SU-DHL-6 (cell line): ENCODE measurements at regions not wholly inside any gene's neighbourhood (a gene's known extent, or its start where the extent isn't known, plus 50 kb on each side); places are given as distances from the start of the nearest gene placed in this dataset.
"Not testable (repeated sequence)": the region's sequence is repeated elsewhere in the genome, so short reads cannot be mapped to it uniquely, and the experiment has no call there.

Experiments
- H2AFZ ChIP-seq: fragments of 200-600 bp; sonication (generic); 2 replicates; pipeline ENCODE4 v1.6.1; 2014; ENCODE audit warnings: low read depth, mild to moderate bottlenecking, moderate library complexity, mixed read lengths, antibody characterized with exemption, low read length; ENCODE audit not compliant: severe bottlenecking
- H3F3A ChIP-seq: fragments of 200-600 bp; shearing (Covaris generic); 2 replicates; pipeline ENCODE4 v1.6.0; 2016; ENCODE audit warnings: antibody characterized with exemption, mild to moderate bottlenecking; ENCODE audit not compliant: insufficient read depth
- H3K27ac ChIP-seq: fragments of 200-600 bp; sonication (generic); 2 replicates; pipeline ENCODE4 v1.5.1; 2016; ENCODE audit warnings: low read depth, mild to moderate bottlenecking, low read length, moderate library complexity, mixed read lengths
- H3K27me3 ChIP-seq: fragments of 200-600 bp; sonication (generic), shearing (Covaris generic); 2 replicates; pipeline ENCODE4 v1.6.0; 2014; ENCODE audit warnings: mild to moderate bottlenecking, low read length
- H3K36me3 ChIP-seq: fragments of 200-600 bp; sonication (generic); 2 replicates; pipeline ENCODE4 v1.6.1; 2014; ENCODE audit warnings: mild to moderate bottlenecking, low read length, mixed read lengths
- H3K4me2 ChIP-seq: fragments of 300-600, 200-600 bp; shearing (Covaris generic), sonication (generic); 2 replicates; pipeline ENCODE4 v1.6.0; 2014; ENCODE audit warnings: low read length, low read depth, mild to moderate bottlenecking; ENCODE audit not compliant: poor library complexity, severe bottlenecking
- H3K4me3 ChIP-seq: fragments of 200-600 bp; sonication (generic); 2 replicates; pipeline ENCODE4 v1.5.1; 2014; ENCODE audit warnings: antibody characterized with exemption, low read length, mild to moderate bottlenecking, mixed read lengths; ENCODE audit not compliant: insufficient read depth, poor library complexity, severe bottlenecking
- H3K79me2 ChIP-seq: fragments of 200-600 bp; sonication (generic); 2 replicates; pipeline ENCODE4 v1.6.1; 2014; ENCODE audit warnings: mild to moderate bottlenecking, low read length, moderate library complexity; ENCODE audit not compliant: insufficient read depth
- H3K9ac ChIP-seq: fragments of 200-600 bp; sonication (generic); 2 replicates; pipeline ENCODE4 v1.7.0; 2014; ENCODE audit warnings: mild to moderate bottlenecking, low read length
- H3K9me2 ChIP-seq: fragments of 200-600 bp; sonication (generic); replicated peaks from 2 replicates; pipeline ENCODE4 v1.6.1; 2014; ENCODE audit warnings: low read length; ENCODE audit not compliant: insufficient read depth
- H3K9me3 ChIP-seq: fragments of 200-600 bp; sonication (generic); 2 replicates; pipeline ENCODE4 v1.6.1; 2014; ENCODE audit warnings: low read length, mixed read lengths; ENCODE audit not compliant: insufficient read depth
- H4K20me1 ChIP-seq: fragments of 200-600 bp; sonication (generic); 2 replicates; pipeline ENCODE4 v1.6.1; 2014; ENCODE audit warnings: low read depth, mild to moderate bottlenecking, antibody characterized with exemption, low read length, moderate library complexity, mixed read lengths
- CTCF ChIP-seq: fragments of 200-600 bp; sonication (generic); IDR thresholded peaks from one replicate; pipeline ENCODE4 v1.5.1; 2017; ENCODE audit warnings: antibody characterized with exemption, mild to moderate bottlenecking, low read length, moderate library complexity; ENCODE audit not compliant: insufficient read depth, poor library complexity, severe bottlenecking
- EZH2phosphoT487 ChIP-seq: fragments of 200-600 bp; sonication (generic), shearing (Covaris generic); conservative IDR thresholded peaks from 2 replicates; pipeline ENCODE4 v1.6.1; 2018; ENCODE audit warnings: mild to moderate bottlenecking, antibody characterized with exemption, low read length, moderate library complexity, mixed read lengths

DNA sequence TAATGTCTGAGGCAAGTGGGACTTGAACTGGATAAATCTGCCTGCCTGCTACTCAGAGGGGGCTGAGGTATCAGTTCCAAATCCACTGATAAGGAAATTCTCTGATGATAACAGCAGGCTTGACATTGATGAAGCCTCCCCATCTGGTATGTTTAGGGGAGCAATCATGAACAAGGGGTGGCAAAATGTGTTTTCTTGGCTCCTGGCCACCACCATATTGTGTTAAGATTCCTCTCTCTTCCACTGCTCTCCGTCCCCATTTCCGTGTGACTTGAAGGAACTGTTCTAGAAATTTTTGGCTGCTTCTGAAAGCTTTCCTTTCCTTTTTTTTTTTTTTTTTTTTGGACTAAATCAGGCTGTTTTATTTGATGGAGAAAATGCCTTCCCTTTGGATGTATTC is 335.3 kb upstream of the NRSN1 start:
- H3K79me2 ChIP-seq = no peaks in the 10 kb centered on the region
- H2AFZ ChIP-seq = no peak overlapping the region
- H3K36me3 ChIP-seq = no peaks in the 10 kb centered on the region
- no peak overlapping the region for H3K27ac ChIP-seq
- no peaks in the 10 kb centered on the region for H3K9me3 ChIP-seq
- H3K27me3 ChIP-seq = no peaks in the 10 kb centered on the region
- no peak for TF ChIP-seq CTCF
- no peak for TF ChIP-seq EZH2phosphoT487
- H3K9me2 ChIP-seq = no peaks in the 10 kb centered on the region
- H3K4me3 ChIP-seq = no peak overlapping the region
- no peaks in the 10 kb centered on the region for H3F3A ChIP-seq
- H3K9ac ChIP-seq = no peak overlapping the region
- no peaks in the 10 kb centered on the region for H4K20me1 ChIP-seq
- H3K4me2 ChIP-seq = no peak overlapping the region

DNA sequence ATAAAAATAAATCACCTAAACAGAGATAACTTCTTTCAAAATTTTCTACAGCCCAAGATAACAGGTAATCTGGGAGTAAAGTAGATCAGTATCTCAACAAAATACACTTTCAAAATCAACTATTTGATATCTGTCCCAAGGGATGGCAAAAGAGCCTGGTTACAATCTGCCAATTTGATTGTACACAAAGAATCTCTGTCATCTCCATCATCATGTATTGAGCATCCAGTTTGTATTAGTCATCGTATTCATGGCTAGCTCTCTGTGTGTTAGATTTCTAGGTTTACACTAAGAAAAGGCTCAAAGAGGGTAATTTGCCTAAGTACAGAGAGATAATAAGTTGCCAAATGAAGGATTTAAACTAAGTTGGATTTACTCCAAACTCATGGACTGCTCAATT is 329.0 kb upstream of the NRSN1 start:
- no peaks in the 10 kb centered on the region for H4K20me1 ChIP-seq
- H3K4me3 ChIP-seq = no peak overlapping the region
- no peak overlapping the region for H3K27ac ChIP-seq
- no peaks in the 10 kb centered on the region for H3K36me3 ChIP-seq
- no peaks in the 10 kb centered on the region for H3K27me3 ChIP-seq
- no peak overlapping the region for H3K9ac ChIP-seq
- H3K4me2 ChIP-seq = no peak overlapping the region
- H3K9me2 ChIP-seq = no peaks in the 10 kb centered on the region
- TF ChIP-seq EZH2phosphoT487 (no peak), CTCF (no peak)
- no peaks in the 10 kb centered on the region for H3K79me2 ChIP-seq
- H3F3A ChIP-seq = no peaks in the 10 kb centered on the region
- H2AFZ ChIP-seq = no peak overlapping the region
- H3K9me3 ChIP-seq = no peaks in the 10 kb centered on the region

GRCh38 chr6:23804289-23804688 is 321.7 kb upstream of the NRSN1 start:
- H3K9me2 ChIP-seq, H3F3A ChIP-seq, H3K27me3 ChIP-seq, H2AFZ ChIP-seq, H3K4me3 ChIP-seq, H4K20me1 ChIP-seq, H3K9me3 ChIP-seq, H3K9ac ChIP-seq, H3K27ac ChIP-seq, H3K79me2 ChIP-seq, H3K4me2 ChIP-seq, H3K36me3 ChIP-seq: not testable (repeated sequence)

DNA sequence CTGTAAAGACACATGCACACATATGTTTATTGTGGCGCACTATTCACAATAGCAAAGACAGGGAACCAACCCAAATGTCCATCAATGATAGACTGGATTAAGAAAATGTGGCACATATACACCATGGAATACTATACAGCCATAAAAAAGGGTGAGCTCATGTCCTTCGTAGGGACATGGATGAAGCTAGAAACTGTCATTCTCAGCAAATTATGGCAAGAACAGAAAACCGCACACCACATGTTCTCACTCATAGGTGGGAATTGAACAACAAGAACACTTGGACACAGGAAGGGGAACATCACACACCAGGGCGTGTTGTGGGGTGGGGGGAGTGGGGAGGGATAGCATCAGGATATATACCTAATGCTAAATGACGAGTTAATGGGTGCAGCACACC is 304.9 kb upstream of the NRSN1 start:
- not testable (repeated sequence) for H3K36me3 ChIP-seq, H3K4me3 ChIP-seq, H3K4me2 ChIP-seq, H3K9me2 ChIP-seq, H3F3A ChIP-seq, H3K9ac ChIP-seq, H3K27me3 ChIP-seq, H3K79me2 ChIP-seq, H2AFZ ChIP-seq, H3K9me3 ChIP-seq, H3K27ac ChIP-seq, H4K20me1 ChIP-seq
